Neural crest cell (in vitro differentiated cells): ENCODE measurements at regions not wholly inside any gene's neighbourhood (a gene's known extent, or its start where the extent isn't known, plus 50 kb on each side); places are given as distances from the start of the nearest gene placed in this dataset.

Source experiments
- DNase-seq: peaks from one replicate; pipeline ENCODE4 v3.0.0; 2021; ENCODE audit warnings: low read depth, mixed read lengths, low spot score
- H3K27ac Mint-ChIP-seq: one replicate; pipeline ENCODE4 v1.8.0; 2021; ENCODE audit warnings: mild to moderate bottlenecking, mixed read lengths; ENCODE audit not compliant: unreplicated experiment
- H3K27me3 Mint-ChIP-seq: 2 replicates; pipeline ENCODE4 v1.8.0; 2021; ENCODE audit warnings: low read depth, mild to moderate bottlenecking, mixed read lengths
- H3K36me3 Mint-ChIP-seq: 2 replicates; pipeline ENCODE4 v1.8.0; 2021; ENCODE audit warnings: low read depth, mild to moderate bottlenecking, mixed read lengths
- H3K4me1 Mint-ChIP-seq: 2 replicates; pipeline ENCODE4 v1.8.0; 2021; ENCODE audit warnings: mixed read lengths
- H3K4me3 Mint-ChIP-seq: one replicate; pipeline ENCODE4 v1.8.0; 2021; ENCODE audit warnings: mild to moderate bottlenecking, mixed read lengths
- H3K9me3 Mint-ChIP-seq: 2 replicates; pipeline ENCODE4 v1.8.0; 2021; ENCODE audit warnings: mixed read lengths
- TF ChIP-seq, protein P1 (sequence below): fragments of 200-600 bp; sonication (generic); conservative IDR thresholded peaks from 2 replicates; pipeline ENCODE4 v1.5.0; 2021; ENCODE audit warnings: antibody characterized with exemption, mild to moderate bottlenecking

DNA sequence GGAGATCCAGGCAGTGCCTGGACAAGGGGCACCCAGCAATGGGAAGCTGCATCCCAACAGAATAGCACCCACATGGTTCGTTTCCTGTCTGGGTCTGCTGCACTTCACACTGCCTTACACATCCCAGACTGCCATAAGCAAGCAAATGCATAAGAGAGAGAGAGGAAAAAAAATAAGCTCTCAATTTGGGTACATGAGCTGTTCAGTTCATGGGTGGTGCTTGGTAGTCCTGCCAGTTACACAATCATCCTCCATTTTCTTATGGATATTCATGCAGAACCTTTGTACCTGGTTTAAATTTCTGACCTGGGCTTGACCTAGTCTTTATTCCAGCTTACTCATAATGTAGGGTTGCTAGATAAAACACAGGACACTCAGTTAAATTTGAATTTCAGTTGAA is 733.6 kb downstream of the TNS3 start:
- H3K27ac Mint-ChIP-seq, result no peak overlapping the region
- H3K9me3 Mint-ChIP-seq, result no peaks in the 10 kb centered on the region
- no peaks in the 10 kb centered on the region for H3K27me3 Mint-ChIP-seq
- H3K36me3 Mint-ChIP-seq, result no peaks in the 10 kb centered on the region
- no peak overlapping the region for H3K4me3 Mint-ChIP-seq
- DNase-seq, result no peak
- TF ChIP-seq, protein P1, sequence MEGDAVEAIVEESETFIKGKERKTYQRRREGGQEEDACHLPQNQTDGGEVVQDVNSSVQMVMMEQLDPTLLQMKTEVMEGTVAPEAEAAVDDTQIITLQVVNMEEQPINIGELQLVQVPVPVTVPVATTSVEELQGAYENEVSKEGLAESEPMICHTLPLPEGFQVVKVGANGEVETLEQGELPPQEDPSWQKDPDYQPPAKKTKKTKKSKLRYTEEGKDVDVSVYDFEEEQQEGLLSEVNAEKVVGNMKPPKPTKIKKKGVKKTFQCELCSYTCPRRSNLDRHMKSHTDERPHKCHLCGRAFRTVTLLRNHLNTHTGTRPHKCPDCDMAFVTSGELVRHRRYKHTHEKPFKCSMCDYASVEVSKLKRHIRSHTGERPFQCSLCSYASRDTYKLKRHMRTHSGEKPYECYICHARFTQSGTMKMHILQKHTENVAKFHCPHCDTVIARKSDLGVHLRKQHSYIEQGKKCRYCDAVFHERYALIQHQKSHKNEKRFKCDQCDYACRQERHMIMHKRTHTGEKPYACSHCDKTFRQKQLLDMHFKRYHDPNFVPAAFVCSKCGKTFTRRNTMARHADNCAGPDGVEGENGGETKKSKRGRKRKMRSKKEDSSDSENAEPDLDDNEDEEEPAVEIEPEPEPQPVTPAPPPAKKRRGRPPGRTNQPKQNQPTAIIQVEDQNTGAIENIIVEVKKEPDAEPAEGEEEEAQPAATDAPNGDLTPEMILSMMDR, result no peak
- H3K4me1 Mint-ChIP-seq, result no peaks in the 10 kb centered on the region

DNA sequence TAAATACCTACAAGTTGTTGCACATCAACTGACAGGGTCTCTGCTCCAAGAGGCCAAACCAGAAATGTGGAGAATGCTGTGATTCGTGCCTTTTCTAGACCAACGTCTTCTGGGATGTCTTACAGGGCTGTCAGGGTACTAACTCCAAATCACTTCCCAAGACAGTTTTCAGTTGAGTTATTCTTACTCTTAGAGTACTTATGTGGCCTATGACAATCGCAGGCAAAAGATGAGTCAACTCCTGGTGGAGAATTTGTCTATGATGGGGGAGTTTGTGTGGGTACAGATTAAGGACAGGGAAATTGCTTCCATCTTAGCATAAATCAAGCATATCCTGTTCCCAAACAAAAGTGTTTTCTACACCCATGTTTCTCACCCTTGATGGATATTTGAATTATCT is 734.8 kb downstream of the TNS3 start:
- Mint-ChIP-seq H3K27ac (no peak overlapping the region), H3K36me3 (no peaks in the 10 kb centered on the region), H3K9me3 (no peaks in the 10 kb centered on the region), H3K27me3 (no peaks in the 10 kb centered on the region), H3K4me1 (no peaks in the 10 kb centered on the region), H3K4me3 (no peak overlapping the region)
- TF ChIP-seq, protein P1, result no peak
- DNase-seq, result no peak

DNA sequence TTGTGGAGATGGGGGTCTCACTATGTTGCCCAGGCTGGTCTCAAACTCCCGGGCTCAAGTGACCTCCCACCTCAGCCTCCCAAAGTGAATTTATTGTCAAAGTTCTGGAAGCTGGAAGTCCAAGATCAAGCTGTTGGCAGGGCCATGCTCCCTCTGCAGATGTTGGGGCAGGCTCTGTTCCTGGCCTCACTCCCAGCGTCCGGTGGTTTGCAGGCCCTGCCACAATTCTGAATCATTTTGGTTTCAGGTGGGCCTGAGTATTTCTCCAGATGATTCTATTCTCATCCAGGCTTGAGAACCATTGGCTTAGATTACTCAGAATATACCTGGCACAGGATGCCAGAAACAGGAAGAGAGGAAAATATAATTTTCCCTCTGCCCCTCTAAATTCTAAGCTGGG is 737.4 kb downstream of the TNS3 start:
- Mint-ChIP-seq H3K9me3 (no peaks in the 10 kb centered on the region), H3K27ac (no peak overlapping the region), H3K4me3 (no peak overlapping the region), H3K27me3 (no peaks in the 10 kb centered on the region), H3K4me1 (no peaks in the 10 kb centered on the region), H3K36me3 (no peaks in the 10 kb centered on the region)
- DNase-seq, result no peak
- TF ChIP-seq, protein P1, result no peak

DNA sequence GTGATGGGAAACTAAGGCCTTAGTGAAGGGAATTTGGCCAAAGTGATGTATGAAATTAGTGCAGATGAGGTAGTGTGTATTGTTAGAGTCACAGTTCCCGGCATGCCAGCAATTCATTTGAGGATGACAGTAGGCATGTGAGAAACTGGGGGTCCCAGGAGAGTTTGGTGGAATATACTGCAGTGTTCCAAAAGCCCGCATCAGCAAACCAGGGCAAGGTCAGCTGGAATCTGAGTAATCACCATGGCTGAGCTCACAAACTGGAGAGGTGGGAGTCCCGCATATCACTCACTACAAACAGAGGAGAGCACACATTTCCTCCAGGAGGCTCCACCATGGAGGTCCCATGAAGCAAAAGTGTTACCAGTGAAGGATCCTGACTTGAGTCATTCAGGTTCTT is 740.7 kb downstream of the TNS3 start:
- H3K36me3 Mint-ChIP-seq, result no peaks in the 10 kb centered on the region
- peaks cover 3% of the 10 kb centered on the region for H3K9me3 Mint-ChIP-seq
- peaks cover 5% of the 10 kb centered on the region for H3K4me1 Mint-ChIP-seq
- no peak overlapping the region for H3K27ac Mint-ChIP-seq
- no peak for DNase-seq
- no peak overlapping the region for H3K4me3 Mint-ChIP-seq
- TF ChIP-seq, protein P1, result no peak
- H3K27me3 Mint-ChIP-seq, result no peaks in the 10 kb centered on the region

DNA sequence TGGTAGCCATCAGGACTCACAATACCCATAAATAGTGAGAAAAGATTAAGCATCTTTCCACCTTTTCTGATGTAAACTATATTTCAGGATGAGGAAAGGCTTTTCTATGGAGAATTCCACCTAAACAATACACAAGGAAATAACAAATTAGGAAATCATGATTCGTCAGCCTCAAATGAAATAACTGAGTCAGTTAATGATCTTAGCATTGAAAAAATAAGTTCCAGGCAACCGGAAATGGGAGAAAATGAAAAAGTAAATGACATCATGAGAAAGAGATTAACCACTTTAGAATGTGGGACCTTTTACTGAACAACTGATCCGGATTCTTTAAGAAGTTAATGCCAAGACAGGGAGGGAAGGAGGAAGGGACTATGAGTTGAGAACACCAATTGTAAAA is 742.3 kb downstream of the TNS3 start:
- H3K4me3 Mint-ChIP-seq, result no peak overlapping the region
- DNase-seq, result no peak
- H3K4me1 Mint-ChIP-seq, result peaks cover 5% of the 10 kb centered on the region
- no peaks in the 10 kb centered on the region for H3K27me3 Mint-ChIP-seq
- no peaks in the 10 kb centered on the region for H3K36me3 Mint-ChIP-seq
- TF ChIP-seq, protein P1, result no peak
- H3K27ac Mint-ChIP-seq, result no peak overlapping the region
- H3K9me3 Mint-ChIP-seq, result peaks cover 5% of the 10 kb centered on the region

DNA sequence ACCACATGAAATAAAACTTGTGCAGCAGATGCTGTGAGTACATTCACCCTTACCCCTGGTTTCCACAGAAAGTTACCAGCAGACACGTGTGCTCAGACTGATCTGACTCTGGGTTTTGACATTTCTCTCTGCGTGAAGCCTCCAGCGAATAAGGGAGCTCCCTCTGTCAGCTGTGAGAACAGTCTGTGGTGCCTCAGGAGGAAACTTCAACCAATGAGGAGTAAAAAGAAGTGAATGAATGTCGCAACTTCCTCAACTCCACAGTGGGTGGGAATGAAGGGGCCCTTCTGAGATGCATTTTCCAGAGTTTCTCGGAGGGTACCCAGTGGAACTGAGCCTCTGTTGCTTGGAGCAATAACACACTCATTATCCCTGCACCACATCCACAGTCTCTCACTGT is 743.4 kb downstream of the TNS3 start:
- peaks cover 9% of the 10 kb centered on the region for H3K9me3 Mint-ChIP-seq
- TF ChIP-seq, protein P1, result no peak
- no peak overlapping the region for H3K4me3 Mint-ChIP-seq
- H3K4me1 Mint-ChIP-seq, result peaks cover 5% of the 10 kb centered on the region
- H3K27me3 Mint-ChIP-seq, result no peaks in the 10 kb centered on the region
- H3K27ac Mint-ChIP-seq, result no peak overlapping the region
- no peak for DNase-seq
- no peaks in the 10 kb centered on the region for H3K36me3 Mint-ChIP-seq
